ENCODE measurements at regions not wholly inside any gene's neighbourhood (a gene's known extent, or its start where the extent isn't known, plus 50 kb on each side); places are given as distances from the start of the nearest gene placed in this dataset.

DNA sequence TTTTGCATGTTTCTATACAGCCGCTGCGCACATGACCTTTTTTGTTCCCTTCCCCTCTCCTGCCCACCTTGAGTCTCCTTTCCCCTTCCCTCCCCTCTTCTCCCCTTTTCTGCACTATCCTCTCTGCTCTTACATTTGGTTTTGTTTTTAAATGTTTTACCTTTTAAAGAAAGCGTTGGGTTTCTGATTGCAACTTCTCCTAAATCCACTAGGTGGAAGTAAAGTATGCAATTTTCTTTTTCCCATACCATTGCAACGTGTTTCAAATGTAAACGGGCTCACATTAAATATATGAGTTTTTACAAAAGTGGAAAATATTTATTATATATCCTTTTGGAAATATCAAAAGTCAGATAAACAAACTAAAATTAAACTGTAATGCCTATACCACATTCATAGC lies 500.9 kb downstream of the DIRAS2 start:
- Mint-ChIP-seq H3K9me3 (peaks cover 6% of the 10 kb centered on the region), H3K36me3 (ENCODE audit: low read depth) (no peaks in the 10 kb centered on the region; the same call in 2 of the 3 replicates), H3K27me3 (ENCODE audit: insufficient read depth, low read depth, poor library complexity) (no peaks in the 10 kb centered on the region), H3K4me3 (no peak overlapping the region), H3K4me1 (peaks cover 16% of the 10 kb centered on the region), H3K27ac (no peak overlapping the region)
- DNase-seq (ENCODE audit: low spot score): peak; percentile 74
- H3K79me2 ChIP-seq (replicated peaks; ENCODE audit: insufficient read depth): no peaks in the 10 kb centered on the region
- no peak overlapping the region for H2AFZ ChIP-seq
- no peak overlapping the region for H3K4me3 ChIP-seq
- H3F3A ChIP-seq (replicated peaks; ENCODE audit: low read depth): no peaks in the 10 kb centered on the region
- peak; percentile 28; the same call in 1 of the 3 replicates for ATAC-seq
- H3K9me2 ChIP-seq (ENCODE audit: insufficient read depth): no peaks in the 10 kb centered on the region
- H4K20me1 ChIP-seq (replicated peaks; ENCODE audit: insufficient read depth): no peaks in the 10 kb centered on the region
- no peaks in the 10 kb centered on the region for H3K27me3 ChIP-seq (ENCODE audit: insufficient read depth)
- TF ChIP-seq EZH2 (IDR thresholded peaks at IDR 0.05; ENCODE audit: low read depth, unreplicated experiment) (no peak), EZH2phosphoT487 (IDR thresholded peaks at IDR 0.05; ENCODE audit: unreplicated experiment) (no peak), STAT1 (IDR thresholded peaks at IDR 0.05; ENCODE audit: unreplicated experiment) (no peak), NANOG (IDR thresholded peaks at IDR 0.05; ENCODE audit: borderline replicate concordance) (no peak)
- TF ChIP-seq, protein P1, sequence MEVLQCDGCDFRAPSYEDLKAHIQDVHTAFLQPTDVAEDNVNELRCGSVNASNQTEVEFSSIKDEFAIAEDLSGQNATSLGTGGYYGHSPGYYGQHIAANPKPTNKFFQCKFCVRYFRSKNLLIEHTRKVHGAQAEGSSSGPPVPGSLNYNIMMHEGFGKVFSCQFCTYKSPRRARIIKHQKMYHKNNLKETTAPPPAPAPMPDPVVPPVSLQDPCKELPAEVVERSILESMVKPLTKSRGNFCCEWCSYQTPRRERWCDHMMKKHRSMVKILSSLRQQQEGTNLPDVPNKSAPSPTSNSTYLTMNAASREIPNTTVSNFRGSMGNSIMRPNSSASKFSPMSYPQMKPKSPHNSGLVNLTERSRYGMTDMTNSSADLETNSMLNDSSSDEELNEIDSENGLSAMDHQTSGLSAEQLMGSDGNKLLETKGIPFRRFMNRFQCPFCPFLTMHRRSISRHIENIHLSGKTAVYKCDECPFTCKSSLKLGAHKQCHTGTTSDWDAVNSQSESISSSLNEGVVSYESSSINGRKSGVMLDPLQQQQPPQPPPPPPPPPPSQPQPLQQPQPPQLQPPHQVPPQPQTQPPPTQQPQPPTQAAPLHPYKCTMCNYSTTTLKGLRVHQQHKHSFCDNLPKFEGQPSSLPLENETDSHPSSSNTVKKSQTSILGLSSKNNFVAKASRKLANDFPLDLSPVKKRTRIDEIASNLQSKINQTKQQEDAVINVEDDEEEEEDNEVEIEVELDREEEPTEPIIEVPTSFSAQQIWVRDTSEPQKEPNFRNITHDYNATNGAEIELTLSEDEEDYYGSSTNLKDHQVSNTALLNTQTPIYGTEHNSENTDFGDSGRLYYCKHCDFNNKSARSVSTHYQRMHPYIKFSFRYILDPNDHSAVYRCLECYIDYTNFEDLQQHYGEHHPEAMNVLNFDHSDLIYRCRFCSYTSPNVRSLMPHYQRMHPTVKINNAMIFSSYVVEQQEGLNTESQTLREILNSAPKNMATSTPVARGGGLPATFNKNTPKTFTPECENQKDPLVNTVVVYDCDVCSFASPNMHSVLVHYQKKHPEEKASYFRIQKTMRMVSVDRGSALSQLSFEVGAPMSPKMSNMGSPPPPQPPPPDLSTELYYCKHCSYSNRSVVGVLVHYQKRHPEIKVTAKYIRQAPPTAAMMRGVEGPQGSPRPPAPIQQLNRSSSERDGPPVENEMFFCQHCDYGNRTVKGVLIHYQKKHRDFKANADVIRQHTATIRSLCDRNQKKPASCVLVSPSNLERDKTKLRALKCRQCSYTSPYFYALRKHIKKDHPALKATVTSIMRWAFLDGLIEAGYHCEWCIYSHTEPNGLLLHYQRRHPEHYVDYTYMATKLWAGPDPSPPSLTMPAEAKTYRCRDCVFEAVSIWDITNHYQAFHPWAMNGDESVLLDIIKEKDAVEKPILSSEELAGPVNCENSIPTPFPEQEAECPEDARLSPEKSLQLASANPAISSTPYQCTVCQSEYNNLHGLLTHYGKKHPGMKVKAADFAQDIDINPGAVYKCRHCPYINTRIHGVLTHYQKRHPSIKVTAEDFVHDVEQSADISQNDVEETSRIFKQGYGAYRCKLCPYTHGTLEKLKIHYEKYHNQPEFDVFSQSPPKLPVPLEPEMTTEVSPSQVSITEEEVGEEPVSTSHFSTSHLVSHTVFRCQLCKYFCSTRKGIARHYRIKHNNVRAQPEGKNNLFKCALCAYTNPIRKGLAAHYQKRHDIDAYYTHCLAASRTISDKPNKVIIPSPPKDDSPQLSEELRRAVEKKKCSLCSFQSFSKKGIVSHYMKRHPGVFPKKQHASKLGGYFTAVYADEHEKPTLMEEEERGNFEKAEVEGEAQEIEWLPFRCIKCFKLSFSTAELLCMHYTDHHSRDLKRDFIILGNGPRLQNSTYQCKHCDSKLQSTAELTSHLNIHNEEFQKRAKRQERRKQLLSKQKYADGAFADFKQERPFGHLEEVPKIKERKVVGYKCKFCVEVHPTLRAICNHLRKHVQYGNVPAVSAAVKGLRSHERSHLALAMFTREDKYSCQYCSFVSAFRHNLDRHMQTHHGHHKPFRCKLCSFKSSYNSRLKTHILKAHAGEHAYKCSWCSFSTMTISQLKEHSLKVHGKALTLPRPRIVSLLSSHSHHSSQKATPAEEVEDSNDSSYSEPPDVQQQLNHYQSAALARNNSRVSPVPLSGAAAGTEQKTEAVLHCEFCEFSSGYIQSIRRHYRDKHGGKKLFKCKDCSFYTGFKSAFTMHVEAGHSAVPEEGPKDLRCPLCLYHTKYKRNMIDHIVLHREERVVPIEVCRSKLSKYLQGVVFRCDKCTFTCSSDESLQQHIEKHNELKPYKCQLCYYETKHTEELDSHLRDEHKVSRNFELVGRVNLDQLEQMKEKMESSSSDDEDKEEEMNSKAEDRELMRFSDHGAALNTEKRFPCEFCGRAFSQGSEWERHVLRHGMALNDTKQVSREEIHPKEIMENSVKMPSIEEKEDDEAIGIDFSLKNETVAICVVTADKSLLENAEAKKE (CRISPR knock-in tag; IDR thresholded peaks at IDR 0.05): no peak
- TF ChIP-seq, protein P2, sequence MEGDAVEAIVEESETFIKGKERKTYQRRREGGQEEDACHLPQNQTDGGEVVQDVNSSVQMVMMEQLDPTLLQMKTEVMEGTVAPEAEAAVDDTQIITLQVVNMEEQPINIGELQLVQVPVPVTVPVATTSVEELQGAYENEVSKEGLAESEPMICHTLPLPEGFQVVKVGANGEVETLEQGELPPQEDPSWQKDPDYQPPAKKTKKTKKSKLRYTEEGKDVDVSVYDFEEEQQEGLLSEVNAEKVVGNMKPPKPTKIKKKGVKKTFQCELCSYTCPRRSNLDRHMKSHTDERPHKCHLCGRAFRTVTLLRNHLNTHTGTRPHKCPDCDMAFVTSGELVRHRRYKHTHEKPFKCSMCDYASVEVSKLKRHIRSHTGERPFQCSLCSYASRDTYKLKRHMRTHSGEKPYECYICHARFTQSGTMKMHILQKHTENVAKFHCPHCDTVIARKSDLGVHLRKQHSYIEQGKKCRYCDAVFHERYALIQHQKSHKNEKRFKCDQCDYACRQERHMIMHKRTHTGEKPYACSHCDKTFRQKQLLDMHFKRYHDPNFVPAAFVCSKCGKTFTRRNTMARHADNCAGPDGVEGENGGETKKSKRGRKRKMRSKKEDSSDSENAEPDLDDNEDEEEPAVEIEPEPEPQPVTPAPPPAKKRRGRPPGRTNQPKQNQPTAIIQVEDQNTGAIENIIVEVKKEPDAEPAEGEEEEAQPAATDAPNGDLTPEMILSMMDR (conservative IDR thresholded peaks at IDR 0.05; ENCODE audit: low read depth in 2 of 2): peak; percentile 57 to 76
- no peaks in the 10 kb centered on the region for H3K36me3 ChIP-seq (ENCODE audit: insufficient read depth)
- no peak overlapping the region for H3K4me2 ChIP-seq
- no peak overlapping the region for H3K27ac ChIP-seq (ENCODE audit: low read depth)
- no peaks in the 10 kb centered on the region for H3K4me1 ChIP-seq (ENCODE audit: insufficient read depth)

Measured in GM23338 (cell line).